ENCODE measurements at regions not wholly inside any gene's neighbourhood (a gene's known extent, or its start where the extent isn't known, plus 50 kb on each side); places are given as distances from the start of the nearest gene placed in this dataset.

- Histone ChIP-seq H3K27ac (ENCODE audit: extremely low read depth, low read depth, low read length) (no peak overlapping the region), H3K4me3 (ENCODE audit: low read depth, low read length) (no peak overlapping the region), H3K9me3 (ENCODE audit: control insufficient read depth, insufficient read depth, low read depth, low read length) (no peaks in the 10 kb centered on the region), H3K4me1 (ENCODE audit: control insufficient read depth, insufficient read depth, low read length) (no peaks in the 10 kb centered on the region), H3K36me3 (ENCODE audit: control insufficient read depth in 2 of 2, insufficient read depth in 1 of 2, low read length in 2 of 2) (no peaks in the 10 kb centered on the region)
- ChIA-PET CTCF (no interaction called here), POLR2A (no interaction called here)
- no peak for TF ChIP-seq ZNF423 (tag by site-specific recombination; IDR thresholded peaks at IDR 0.05)
Observed at GRCh38 chr13:88042489-88042888, 371.3 kb downstream of the SLITRK5 start.

DNA sequence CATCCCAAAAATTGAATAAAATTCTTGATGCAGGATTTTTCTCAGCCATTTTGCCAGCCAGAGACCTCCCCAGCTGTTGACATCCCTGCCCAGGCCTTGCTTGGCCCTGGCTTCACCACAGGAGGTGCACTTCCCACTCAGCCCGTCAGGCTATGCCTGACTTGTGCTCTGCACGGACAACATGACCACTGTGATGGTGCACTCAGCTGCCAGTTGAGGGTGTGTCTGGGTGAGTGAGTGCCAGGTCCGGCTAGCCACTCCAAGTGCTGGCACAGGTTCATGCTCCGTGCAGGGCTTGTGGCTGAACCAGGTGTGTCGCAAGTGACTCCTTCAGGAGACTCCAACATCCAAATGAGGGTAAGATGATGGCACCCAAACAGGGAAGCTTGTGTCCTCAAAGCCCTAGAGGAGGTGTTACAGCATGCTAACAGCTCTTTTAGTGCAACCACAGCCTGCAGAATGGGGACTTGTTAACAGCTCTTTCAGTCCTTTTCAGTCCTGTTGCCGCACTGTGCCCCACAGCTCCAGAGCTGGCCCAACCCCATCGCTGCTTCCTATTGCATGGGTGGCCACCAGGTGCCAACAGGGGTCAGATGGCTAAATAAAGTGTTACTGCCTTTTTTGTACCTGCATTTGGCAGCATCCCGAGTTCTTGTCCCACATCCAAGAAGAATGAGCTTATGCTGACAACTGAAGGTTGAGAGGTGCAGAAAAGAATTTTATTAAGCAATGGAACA is 380.7 kb downstream of the SLITRK5 start:
- TF ChIP-seq TRIM28 (IDR thresholded peaks at IDR 0.05; ENCODE audit: borderline replicate concordance, low read length) (peak; percentile 20; the same call in 1 of the 2 replicates), ZNF394 (tag by site-specific recombination; IDR thresholded peaks at IDR 0.05; ENCODE audit: borderline replicate concordance) (no peak)
- Histone ChIP-seq H3K4me3 (ENCODE audit: low read depth, low read length) (no peak overlapping the region), H3K9me3 (ENCODE audit: control insufficient read depth, insufficient read depth, low read depth, low read length) (no peaks in the 10 kb centered on the region), H3K4me1 (ENCODE audit: control insufficient read depth, insufficient read depth, low read length) (no peaks in the 10 kb centered on the region), H3K36me3 (ENCODE audit: control insufficient read depth in 2 of 2, insufficient read depth in 1 of 2, low read length in 2 of 2) (no peaks in the 10 kb centered on the region), H3K27ac (ENCODE audit: extremely low read depth, low read depth, low read length) (no peak overlapping the region)
- POLR2A ChIA-PET = no interaction called here
- CTCF ChIA-PET = no interaction called here

DNA sequence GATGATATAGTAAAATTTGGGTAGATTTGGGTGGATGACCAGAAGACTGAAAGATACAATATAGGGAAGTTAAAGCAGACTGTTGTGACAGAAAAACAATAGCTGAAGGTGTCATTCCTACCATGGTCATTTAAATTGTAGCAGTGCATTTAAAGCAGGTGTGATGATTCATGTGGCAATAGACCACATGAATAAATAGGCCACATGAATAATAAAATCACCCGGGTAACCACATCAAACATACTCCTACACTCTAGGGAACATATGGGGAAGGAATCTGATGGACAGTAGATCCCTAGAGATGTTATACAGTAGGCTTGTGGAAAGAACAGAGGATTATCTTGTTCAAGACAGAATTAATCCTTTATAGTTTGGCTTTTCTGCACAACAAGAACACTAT is 392.6 kb downstream of the SLITRK5 start:
- Histone ChIP-seq H3K27ac (ENCODE audit: extremely low read depth, low read depth, low read length) (no peak overlapping the region), H3K4me3 (ENCODE audit: low read depth, low read length) (no peak overlapping the region), H3K36me3 (ENCODE audit: control insufficient read depth in 2 of 2, insufficient read depth in 1 of 2, low read length in 2 of 2) (no peaks in the 10 kb centered on the region), H3K9me3 (ENCODE audit: control insufficient read depth, insufficient read depth, low read depth, low read length) (no peaks in the 10 kb centered on the region), H3K4me1 (ENCODE audit: control insufficient read depth, insufficient read depth, low read length) (no peaks in the 10 kb centered on the region)
- TF ChIP-seq ZNF280D (tag by site-specific recombination; IDR thresholded peaks at IDR 0.05) (no peak), ZNF670 (tag by site-specific recombination; IDR thresholded peaks at IDR 0.05; ENCODE audit: low read depth) (no peak)
- TF ChIP-seq, protein P1, sequence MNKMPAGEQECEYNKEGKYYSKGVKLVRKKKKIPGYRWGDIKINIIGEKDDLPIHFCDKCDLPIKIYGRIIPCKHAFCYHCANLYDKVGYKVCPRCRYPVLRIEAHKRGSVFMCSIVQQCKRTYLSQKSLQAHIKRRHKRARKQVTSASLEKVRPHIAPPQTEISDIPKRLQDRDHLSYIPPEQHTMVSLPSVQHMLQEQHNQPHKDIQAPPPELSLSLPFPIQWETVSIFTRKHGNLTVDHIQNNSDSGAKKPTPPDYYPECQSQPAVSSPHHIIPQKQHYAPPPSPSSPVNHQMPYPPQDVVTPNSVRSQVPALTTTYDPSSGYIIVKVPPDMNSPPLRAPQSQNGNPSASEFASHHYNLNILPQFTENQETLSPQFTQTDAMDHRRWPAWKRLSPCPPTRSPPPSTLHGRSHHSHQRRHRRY (tag by site-specific recombination; IDR thresholded peaks at IDR 0.05) = no peak
- CTCF ChIA-PET = no interaction called here
- POLR2A ChIA-PET = no interaction called here

GRCh38 chr13:88066847-88067246 is 395.7 kb downstream of the SLITRK5 start:
- Histone ChIP-seq H3K4me3 (ENCODE audit: low read depth, low read length) (no peak overlapping the region), H3K9me3 (ENCODE audit: control insufficient read depth, insufficient read depth, low read depth, low read length) (no peaks in the 10 kb centered on the region), H3K27ac (ENCODE audit: extremely low read depth, low read depth, low read length) (no peak overlapping the region), H3K36me3 (ENCODE audit: control insufficient read depth in 2 of 2, insufficient read depth in 1 of 2, low read length in 2 of 2) (no peaks in the 10 kb centered on the region), H3K4me1 (ENCODE audit: control insufficient read depth, insufficient read depth, low read length) (no peaks in the 10 kb centered on the region)
- ChIA-PET CTCF (no interaction called here), POLR2A (no interaction called here)
- TF ChIP-seq ZNF610 (tag by site-specific recombination; IDR thresholded peaks at IDR 0.05; ENCODE audit: borderline replicate concordance) (no peak), ZNF335 (tag by site-specific recombination; conservative IDR thresholded peaks at IDR 0.05) (no peak), ZNF664 (tag by site-specific recombination; IDR thresholded peaks at IDR 0.05) (no peak), ZNF248 (tag by site-specific recombination; IDR thresholded peaks at IDR 0.05) (no peak), GFI1B (tag by site-specific recombination; IDR thresholded peaks at IDR 0.05) (no peak), ZBTB11 (tag by site-specific recombination; conservative IDR thresholded peaks at IDR 0.05; ENCODE audit: low read depth) (no peak), ZNF621 (tag by site-specific recombination; IDR thresholded peaks at IDR 0.05) (no peak), HOXD13 (CRISPR knock-in tag; IDR thresholded peaks at IDR 0.05; ENCODE audit: borderline replicate concordance) (no peak)

Measured in HEK293 (cell line).